ENCODE measurements at regions not wholly inside any gene's neighbourhood (a gene's known extent, or its start where the extent isn't known, plus 50 kb on each side); places are given as distances from the start of the nearest gene placed in this dataset.

- DNase-seq, result no peak
Observed at GRCh38 chr4:138611017-138611416, 368.9 kb upstream of the SLC7A11 start.

GRCh38 chr4:138609943-138610350 is 367.8 kb upstream of the SLC7A11 start:
- peak; percentile 77 for DNase-seq

- no peak for DNase-seq
Observed at GRCh38 chr4:138604556-138604955, 362.4 kb upstream of the SLC7A11 start.

GRCh38 chr4:138602664-138603063 is 360.5 kb upstream of the SLC7A11 start:
- DNase-seq, result peak; percentile 4

- DNase-seq, result no peak
Observed at GRCh38 chr4:138599965-138600364, 357.8 kb upstream of the SLC7A11 start.

- no peak for DNase-seq
Observed at GRCh38 chr4:138598226-138598625, 356.1 kb upstream of the SLC7A11 start.

- DNase-seq, result no peak
Observed at GRCh38 chr4:138596896-138597295, 354.7 kb upstream of the SLC7A11 start.

- no peak for DNase-seq
Observed at GRCh38 chr4:138595731-138596460, 353.7 kb upstream of the SLC7A11 start.

- DNase-seq, result no peak
Observed at GRCh38 chr4:138595171-138595570, 353.0 kb upstream of the SLC7A11 start.

GRCh38 chr4:138592796-138593195 is 350.6 kb upstream of the SLC7A11 start:
- DNase-seq, result no peak

GRCh38 chr4:138591808-138592207 is 349.7 kb upstream of the SLC7A11 start:
- no peak for DNase-seq

GRCh38 chr4:138588501-138588900 is 346.4 kb upstream of the SLC7A11 start:
- DNase-seq, result no peak

GRCh38 chr4:138579146-138579545 is 337.0 kb upstream of the SLC7A11 start:
- DNase-seq, result no peak

GRCh38 chr4:138577826-138578225 is 335.7 kb upstream of the SLC7A11 start:
- DNase-seq, result peak; percentile 21

- no peak for DNase-seq
Observed at GRCh38 chr4:138577145-138577544, 335.0 kb upstream of the SLC7A11 start.

- peak; percentile 54 for DNase-seq
Observed at GRCh38 chr4:138576684-138577083, 334.5 kb upstream of the SLC7A11 start.

- DNase-seq, result peak; percentile 30
Observed at GRCh38 chr4:138573246-138573645, 331.1 kb upstream of the SLC7A11 start.

- no peak for DNase-seq
Observed at GRCh38 chr4:138572007-138572406, 329.9 kb upstream of the SLC7A11 start.

- DNase-seq, result peak; percentile 70
Observed at GRCh38 chr4:138567696-138568095, 325.5 kb upstream of the SLC7A11 start.

- DNase-seq, result no peak
Observed at GRCh38 chr4:138565576-138565975, 323.4 kb upstream of the SLC7A11 start.

GRCh38 chr4:138562544-138562991 is 320.4 kb upstream of the SLC7A11 start:
- peak; percentile 83 for DNase-seq

- no peak for DNase-seq
Observed at GRCh38 chr4:138561906-138562305, 319.8 kb upstream of the SLC7A11 start.

- DNase-seq, result no peak
Observed at GRCh38 chr4:138561276-138561880, 319.2 kb upstream of the SLC7A11 start.

- no peak for DNase-seq
Observed at GRCh38 chr4:138560448-138560847, 318.3 kb upstream of the SLC7A11 start.
